ENCODE measurements at regions not wholly inside any gene's neighbourhood (a gene's known extent, or its start where the extent isn't known, plus 50 kb on each side); places are given as distances from the start of the nearest gene placed in this dataset.
"Not testable (repeated sequence)": the region's sequence is repeated elsewhere in the genome, so short reads cannot be mapped to it uniquely, and the experiment has no call there.

GRCh38 chr11:27241311-27242122 lies 121.5 kb downstream of the CCDC34 start:
- DNase-seq = no peak

GRCh38 chr11:27239305-27239942 lies 123.6 kb downstream of the CCDC34 start:
- DNase-seq = no peak

GRCh38 chr11:27238811-27239210 lies 124.2 kb downstream of the CCDC34 start:
- DNase-seq = no peak

DNA sequence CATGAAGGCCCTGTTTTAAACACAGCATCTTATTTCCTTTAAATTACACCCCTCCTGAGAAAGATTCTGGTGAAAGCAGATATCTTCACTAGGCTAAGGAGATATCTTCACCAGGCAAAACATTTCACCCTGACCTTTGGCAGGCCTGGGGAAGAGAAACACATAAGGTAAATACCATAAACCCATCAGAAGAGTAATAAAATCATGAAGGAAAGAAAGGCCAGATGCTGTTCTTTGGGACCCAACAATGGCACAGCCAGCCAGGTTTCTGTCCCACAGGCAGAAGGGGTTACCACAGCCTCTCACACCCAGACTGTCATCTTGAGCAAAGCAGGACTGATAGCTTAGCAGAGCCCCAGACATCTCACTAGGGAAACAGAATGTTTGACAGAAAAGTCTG lies 125.4 kb downstream of the CCDC34 start:
- DNase-seq = no peak

- DNase-seq = no peak
Measured at GRCh38 chr11:27234961-27235360, 128.1 kb downstream of the CCDC34 start.

DNA sequence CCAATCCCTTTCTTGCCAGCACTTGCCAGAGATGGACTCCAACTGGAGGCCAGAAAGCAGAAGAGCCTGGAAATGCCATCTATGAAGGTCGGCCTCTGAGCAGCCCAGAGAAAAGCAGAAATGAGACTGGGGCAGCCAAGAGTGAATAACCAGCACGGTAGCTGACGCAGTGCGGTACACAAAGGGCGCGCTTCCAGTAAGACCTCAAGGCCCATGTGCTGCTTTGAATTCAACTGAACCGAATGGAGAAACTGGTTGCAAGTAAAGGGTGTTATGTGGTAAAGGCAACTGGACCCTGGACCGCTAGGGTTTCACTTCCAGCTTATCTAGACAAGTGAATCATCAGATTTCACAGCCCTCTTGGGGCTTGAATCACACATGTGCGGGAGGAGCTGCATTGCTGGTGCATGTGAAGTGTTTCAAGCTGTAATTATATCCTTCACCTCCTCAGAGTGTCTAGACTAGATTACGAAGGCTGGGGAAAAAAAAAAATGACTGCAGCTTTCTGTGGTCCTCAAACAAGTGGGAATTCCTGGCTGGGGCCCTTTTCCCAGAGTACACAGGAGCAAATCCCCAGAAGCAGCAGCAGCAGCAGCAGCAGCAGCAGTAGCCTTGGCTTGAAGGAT lies 128.9 kb downstream of the CCDC34 start:
- no peak for DNase-seq

- no peak for DNase-seq
Measured at GRCh38 chr11:27233654-27234042, 129.4 kb downstream of the CCDC34 start.

GRCh38 chr11:27231530-27231929 lies 131.5 kb downstream of the CCDC34 start:
- no peak for DNase-seq

GRCh38 chr11:27230192-27230572 lies 132.8 kb downstream of the CCDC34 start:
- no peak for DNase-seq

DNA sequence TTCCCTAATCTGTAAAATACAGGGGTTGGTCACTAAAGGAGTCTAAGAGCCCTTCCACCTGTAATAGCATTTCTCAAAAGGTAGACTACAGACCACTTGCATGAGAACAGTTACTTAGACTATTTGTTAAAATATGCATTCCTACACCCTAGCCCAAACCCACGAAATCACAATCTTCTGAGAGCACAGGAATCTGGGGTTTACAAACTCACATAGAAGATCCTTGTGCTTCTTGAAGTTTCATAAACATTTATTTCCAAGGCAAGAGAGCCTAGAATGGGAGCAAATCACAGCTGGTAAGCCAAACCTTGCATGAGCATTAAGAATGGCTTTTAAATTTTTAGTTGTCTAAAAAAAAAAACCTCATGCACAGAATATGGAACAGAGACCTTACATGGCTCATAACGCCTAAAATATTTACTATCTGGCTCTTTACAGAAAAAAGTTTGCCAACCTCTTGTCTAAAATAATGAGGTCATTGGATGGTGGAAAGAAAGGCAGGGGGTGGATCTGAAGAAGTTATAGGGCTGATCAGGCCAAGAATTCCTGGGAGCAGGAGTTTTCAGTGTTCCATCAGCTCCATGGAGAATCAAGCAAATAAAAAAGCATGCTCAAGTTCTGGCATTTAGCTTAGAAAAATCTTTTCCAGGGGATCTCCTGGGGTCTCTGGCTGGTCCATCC lies 133.4 kb downstream of the CCDC34 start:
- no peak for DNase-seq

DNA sequence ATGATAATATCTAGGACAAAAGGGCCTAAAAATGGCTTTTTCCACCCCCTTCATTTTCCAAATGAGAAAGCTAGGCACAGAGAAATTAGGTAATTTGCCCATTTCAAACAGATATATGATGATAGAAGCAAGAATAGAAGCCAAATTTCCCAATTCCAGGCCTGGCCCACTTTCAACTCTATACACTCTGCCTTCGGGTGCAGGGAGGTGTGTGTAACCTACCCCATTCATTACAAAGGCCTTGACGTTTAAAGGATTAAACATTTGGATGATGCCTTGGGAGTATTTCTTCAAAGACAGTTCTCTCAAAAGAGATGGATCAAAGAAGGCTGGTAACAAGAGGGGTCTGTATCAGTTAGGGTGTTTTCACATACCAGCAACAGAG lies 134.1 kb downstream of the CCDC34 start:
- DNase-seq = no peak

- no peak for DNase-seq
Measured at GRCh38 chr11:27228232-27228905, 134.6 kb downstream of the CCDC34 start.

- DNase-seq = no peak
Measured at GRCh38 chr11:27227736-27228135, 135.3 kb downstream of the CCDC34 start.

DNA sequence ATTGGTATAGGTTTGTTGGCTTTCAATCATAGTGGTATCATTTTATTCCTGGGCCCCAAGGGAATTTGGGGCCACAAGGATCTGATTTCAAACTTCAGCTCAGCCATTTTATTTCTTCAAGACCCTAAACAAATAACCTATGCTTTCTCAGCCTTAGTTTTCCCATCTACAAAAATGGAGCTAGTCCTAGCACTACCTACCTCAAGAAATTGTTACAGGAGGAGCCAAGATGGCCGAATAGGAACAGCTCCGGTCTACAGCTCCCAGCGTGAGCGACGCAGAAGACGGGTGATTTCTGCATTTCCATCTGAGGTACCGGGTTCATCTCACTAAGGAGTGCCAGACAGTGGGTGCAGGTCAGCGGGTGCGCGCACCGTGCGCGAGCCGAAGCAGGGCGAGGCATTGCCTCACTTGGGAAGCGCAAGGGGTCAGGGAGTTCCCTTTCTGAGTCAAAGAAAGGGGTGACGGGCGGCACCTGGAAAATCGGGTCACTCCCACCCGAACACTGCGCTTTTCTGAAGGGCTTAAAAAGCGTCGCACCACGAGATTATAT lies 143.5 kb downstream of the CCDC34 start:
- not testable (repeated sequence) for DNase-seq

DNA sequence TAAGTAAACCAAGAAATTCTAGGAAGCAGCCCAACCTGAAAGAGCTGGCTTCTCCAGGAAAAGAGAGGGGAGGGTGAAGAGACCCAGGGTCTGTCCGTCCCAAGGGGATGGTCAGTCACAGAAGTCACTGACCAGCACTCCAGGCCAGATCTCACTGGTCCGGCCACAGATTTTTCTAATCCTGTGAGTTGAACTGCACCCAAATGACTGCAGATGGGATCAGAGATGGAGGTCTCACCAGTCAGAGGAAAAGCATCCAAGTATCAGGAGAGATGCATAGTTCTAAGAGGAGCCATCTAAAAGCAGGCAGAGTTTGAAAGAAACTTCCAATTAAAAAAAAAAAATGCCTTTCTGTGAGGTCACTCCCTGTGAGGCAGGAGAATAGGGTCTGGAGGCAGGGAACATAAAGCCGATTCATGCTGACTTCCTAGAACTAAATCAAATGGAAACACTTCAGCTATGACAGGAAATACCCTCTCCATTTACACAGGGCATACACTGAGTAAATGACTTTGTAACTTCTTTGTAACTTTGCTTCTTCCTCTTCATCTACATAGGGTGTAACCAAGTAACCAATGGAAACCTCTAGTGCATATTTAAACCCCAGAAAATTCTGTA lies 144.5 kb downstream of the CCDC34 start:
- DNase-seq = no peak

DNA sequence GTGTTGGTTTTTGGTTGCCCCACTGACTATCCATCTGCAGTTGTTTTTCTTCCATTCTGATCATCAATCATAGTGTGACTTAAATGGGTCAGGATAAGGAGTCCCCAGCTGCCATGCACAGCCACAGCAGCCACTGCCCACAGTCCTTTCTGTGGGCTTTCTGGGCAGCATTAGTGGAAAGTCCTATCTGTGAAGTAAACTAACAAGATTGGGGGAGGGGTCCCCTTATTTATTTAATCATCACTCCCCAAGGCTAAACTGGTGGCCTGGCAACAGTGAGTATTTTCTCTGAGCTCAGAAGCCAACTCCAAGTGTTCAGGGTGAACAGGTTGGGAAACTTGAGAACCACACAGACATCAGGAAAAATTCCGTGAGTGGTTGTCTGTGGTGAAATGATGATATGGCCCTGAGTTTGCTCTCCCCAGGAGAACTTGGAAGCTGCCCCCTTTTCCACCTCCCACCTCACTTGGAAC lies 145.0 kb downstream of the CCDC34 start:
- no peak for DNase-seq

DNA sequence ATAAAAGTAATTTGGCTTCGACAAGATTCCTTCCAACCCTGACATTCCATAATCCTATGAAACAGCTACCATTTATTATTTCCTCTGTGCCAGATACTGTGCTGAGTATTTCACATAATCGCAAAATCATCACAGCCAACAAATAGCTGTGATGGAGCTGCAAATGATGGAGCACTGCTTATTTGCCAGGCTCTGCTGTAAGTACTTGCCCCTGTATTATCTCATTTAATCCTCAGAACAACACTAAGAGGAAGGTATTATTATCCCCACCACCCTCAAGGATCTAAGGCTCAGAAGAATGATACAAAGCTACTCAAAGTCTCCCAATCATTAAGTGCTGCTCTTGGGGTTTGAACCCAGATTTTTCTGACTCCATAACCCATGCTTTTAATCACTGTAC lies 145.5 kb downstream of the CCDC34 start:
- DNase-seq = no peak

- no peak for DNase-seq
Measured at GRCh38 chr11:27216270-27217149, 146.5 kb downstream of the CCDC34 start.

- no peak for DNase-seq
Measured at GRCh38 chr11:27215471-27216269, 147.3 kb downstream of the CCDC34 start.

DNA sequence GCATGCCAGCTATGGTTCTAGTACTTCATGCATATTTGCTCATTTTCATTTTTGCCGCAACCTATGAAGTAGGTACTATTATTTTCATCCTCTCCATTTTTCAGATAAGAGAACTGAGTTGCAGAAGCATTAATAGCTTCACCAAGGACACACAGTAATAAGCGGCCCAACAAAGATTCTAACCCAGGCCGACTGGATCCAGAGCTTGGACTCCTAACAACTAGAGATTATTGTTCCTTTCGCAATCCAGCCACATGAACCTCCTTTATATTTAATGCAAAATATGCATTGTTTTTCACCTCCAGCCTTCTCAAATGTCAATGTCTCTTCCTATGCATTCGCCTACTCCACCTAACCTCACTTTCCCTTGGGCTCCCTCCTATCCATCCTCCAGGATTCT lies 148.3 kb downstream of the CCDC34 start:
- DNase-seq = no peak
